CD4-positive, CD25-positive, alpha-beta regulatory T cell (primary cell): ENCODE measurements at regions not wholly inside any gene's neighbourhood (a gene's known extent, or its start where the extent isn't known, plus 50 kb on each side); places are given as distances from the start of the nearest gene placed in this dataset.

Source experiments
- ATAC-seq, 2 donors: fragments of 150-1000 bp; cut with Tn5 transposase; one replicate each; pipeline ENCODE4 v1.10.0; 2021; ENCODE audit warnings: low read depth in 2 of 2, moderate number of reproducible peaks in 2 of 2, moderate library complexity in 1 of 2
- DNase-seq, 3 donors: peaks; one replicate each; pipeline versions ENCODE4 v3.0.0 to v3.0.0-alpha.2; 2012 to 2022; ENCODE audit warnings: mixed read lengths in 1 of 3
- H3K27ac ChIP-seq: one replicate; pipeline ENCODE4 v1.7.0; 2013; ENCODE audit warnings: mild to moderate bottlenecking, low read length; ENCODE audit not compliant: insufficient read depth, poor library complexity, severe bottlenecking
- H3K27me3 ChIP-seq: one replicate; pipeline ENCODE4 v1.7.0; 2013; ENCODE audit warnings: low read length; ENCODE audit not compliant: control insufficient read depth, insufficient read depth
- H3K36me3 ChIP-seq: one replicate; pipeline ENCODE4 v1.7.0; 2013; ENCODE audit warnings: mild to moderate bottlenecking, low read length, moderate library complexity; ENCODE audit not compliant: control insufficient read depth, insufficient read depth
- H3K4me1 ChIP-seq: 2 replicates; pipeline ENCODE4 v1.7.0; 2013; ENCODE audit warnings: mild to moderate bottlenecking, low read length; ENCODE audit not compliant: insufficient read depth, control insufficient read depth, poor library complexity, severe bottlenecking
- H3K4me3 ChIP-seq: one replicate; pipeline ENCODE4 v1.7.0; 2013; ENCODE audit warnings: low read depth, mild to moderate bottlenecking, low read length, moderate library complexity
- H3K9me3 ChIP-seq, 2 experiments: 1 replicate in 1 of 2; 2 replicates in 1 of 2; pipeline ENCODE4 v1.7.0; 2013; ENCODE audit warnings: low read length in 2 of 2, mild to moderate bottlenecking in 1 of 2, moderate library complexity in 1 of 2; ENCODE audit not compliant: control insufficient read depth in 2 of 2
- H3K27ac Mint-ChIP-seq, 3 donors: one replicate each; pipeline ENCODE4 v1.8.0; 2020 to 2022; ENCODE audit warnings: mild to moderate bottlenecking in 3 of 3, mixed read lengths in 3 of 3, moderate library complexity in 2 of 3
- H3K27me3 Mint-ChIP-seq: one replicate; pipeline ENCODE4 v1.8.0; 2022; ENCODE audit warnings: mild to moderate bottlenecking, mixed read lengths
- H3K36me3 Mint-ChIP-seq: one replicate; pipeline ENCODE4 v1.8.0; 2020; ENCODE audit warnings: mixed read lengths
- H3K4me1 Mint-ChIP-seq, 4 donors: one replicate each; pipeline ENCODE4 v1.8.0; 2020 to 2022; ENCODE audit warnings: mixed read lengths in 4 of 4, mild to moderate bottlenecking in 1 of 4
- H3K4me3 Mint-ChIP-seq, 4 donors: one replicate each; pipeline ENCODE4 v1.8.0; 2020 to 2022; ENCODE audit warnings: mild to moderate bottlenecking in 4 of 4, mixed read lengths in 4 of 4, moderate library complexity in 3 of 4
- H3K9me3 Mint-ChIP-seq, 7 donors: one replicate each; pipeline ENCODE4 v1.8.0; 2020 to 2022; ENCODE audit warnings: mixed read lengths in 7 of 7, mild to moderate bottlenecking in 3 of 7, moderate library complexity in 2 of 7

DNA sequence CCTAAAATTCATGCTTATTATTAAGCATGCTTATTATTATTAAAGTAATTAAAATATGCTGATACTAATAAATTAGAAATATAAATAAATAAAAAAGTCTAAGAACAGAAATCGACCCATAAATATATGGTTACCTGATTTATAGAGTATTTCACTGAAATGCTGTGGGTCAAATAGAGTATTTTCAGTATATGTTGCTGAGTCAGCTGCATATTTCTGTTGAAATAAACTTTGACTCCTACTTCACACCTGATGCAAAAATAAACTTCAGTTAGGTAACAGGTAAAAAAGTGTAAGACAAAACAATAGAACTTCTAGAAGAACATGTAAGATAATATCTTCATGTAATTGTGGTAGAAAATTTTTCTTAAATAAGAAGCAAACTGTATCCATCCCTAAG lies 967.9 kb downstream of the TRHDE start:
- DNase-seq (no peak), ATAC-seq (no peak)
- Histone ChIP-seq H3K27me3 (no peaks in the 10 kb centered on the region), H3K4me3 (no peak overlapping the region), H3K36me3 (no peaks in the 10 kb centered on the region), H3K9me3 (peaks cover 0 to 2% of the 10 kb centered on the region in 2 experiments), H3K4me1 (no peaks in the 10 kb centered on the region), H3K27ac (no peak overlapping the region)
- H3K9me3 Mint-ChIP-seq = peaks cover 0 to 15% (median 7%) of the 10 kb centered on the region in 7 donors
- H3K27ac Mint-ChIP-seq = no peak overlapping the region
- no peaks in the 10 kb centered on the region for H3K27me3 Mint-ChIP-seq
- H3K4me3 Mint-ChIP-seq = no peak overlapping the region
- H3K4me1 Mint-ChIP-seq = no peaks in the 10 kb centered on the region
- H3K36me3 Mint-ChIP-seq = no peaks in the 10 kb centered on the region

DNA sequence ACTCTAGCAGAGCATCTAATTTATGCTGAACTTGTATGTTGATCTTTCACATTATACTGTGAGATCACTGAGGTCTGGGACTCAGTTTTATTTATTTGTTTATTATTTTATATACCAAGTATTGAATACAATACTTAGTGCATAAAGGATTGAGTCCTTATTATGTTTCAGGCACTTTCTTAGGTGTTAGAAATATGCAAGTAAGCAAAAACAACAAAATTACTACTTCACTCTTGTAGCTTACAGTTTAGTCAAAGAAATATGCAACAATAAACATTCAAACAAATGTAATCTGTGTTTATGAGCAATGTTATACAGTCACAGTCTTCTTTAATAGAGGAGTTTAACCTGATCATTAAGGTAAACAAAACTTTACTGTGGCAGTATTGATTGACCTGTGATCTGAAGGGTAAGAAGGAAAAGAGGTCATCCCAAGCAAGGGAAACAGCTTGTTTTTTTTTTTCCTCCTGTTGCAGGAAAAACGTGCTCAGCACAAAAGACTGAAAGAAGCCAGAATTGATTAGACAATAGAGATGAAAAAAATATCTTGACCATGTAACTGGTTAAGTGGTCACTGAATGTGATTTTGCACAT lies 990.7 kb downstream of the TRHDE start:
- no peaks in the 10 kb centered on the region for H3K27me3 Mint-ChIP-seq
- H3K4me1 Mint-ChIP-seq = no peaks in the 10 kb centered on the region
- H3K36me3 ChIP-seq = no peaks in the 10 kb centered on the region
- H3K9me3 ChIP-seq = peaks cover 4 to 21% of the 10 kb centered on the region in 2 experiments
- DNase-seq (no peak), ATAC-seq (no peak)
- H3K27ac Mint-ChIP-seq = no peak overlapping the region
- no peaks in the 10 kb centered on the region for H3K4me1 ChIP-seq
- H3K4me3 ChIP-seq = no peak overlapping the region
- H3K9me3 Mint-ChIP-seq = peaks cover 0 to 23% (median 5%) of the 10 kb centered on the region in 7 donors
- H3K27ac ChIP-seq = no peak overlapping the region
- no peaks in the 10 kb centered on the region for H3K36me3 Mint-ChIP-seq
- no peaks in the 10 kb centered on the region for H3K27me3 ChIP-seq
- H3K4me3 Mint-ChIP-seq = no peak overlapping the region

DNA sequence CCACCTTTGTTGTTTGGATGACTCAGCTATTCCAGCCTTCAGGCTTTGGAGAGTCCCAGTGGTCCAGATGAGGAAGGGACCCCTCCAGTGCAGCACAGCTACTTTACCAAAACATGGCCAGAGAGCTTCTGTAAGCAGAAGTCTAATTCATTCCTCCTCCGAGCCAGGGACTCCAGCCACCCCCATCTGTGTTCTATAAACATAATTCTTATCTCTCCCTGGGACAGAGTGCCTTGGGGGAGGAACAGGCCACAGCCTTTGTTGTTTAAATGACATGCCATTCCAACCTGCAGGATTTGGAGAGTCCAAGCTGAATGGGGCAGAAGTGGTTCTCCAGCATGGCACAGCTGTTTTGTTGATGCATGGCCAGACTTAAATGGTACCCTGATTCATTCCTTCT lies 994.0 kb downstream of the TRHDE start:
- Mint-ChIP-seq H3K4me3 (no peak overlapping the region), H3K36me3 (no peaks in the 10 kb centered on the region), H3K27me3 (no peaks in the 10 kb centered on the region), H3K27ac (no peak overlapping the region), H3K9me3 (peaks cover 0 to 25% (median 8%) of the 10 kb centered on the region in 7 donors), H3K4me1 (no peaks in the 10 kb centered on the region)
- H3K9me3 ChIP-seq = peaks cover 4 to 24% of the 10 kb centered on the region in 2 experiments
- no peak overlapping the region for H3K4me3 ChIP-seq
- H3K36me3 ChIP-seq = no peaks in the 10 kb centered on the region
- no peak overlapping the region for H3K27ac ChIP-seq
- no peaks in the 10 kb centered on the region for H3K27me3 ChIP-seq
- DNase-seq (no peak), ATAC-seq (no peak)
- H3K4me1 ChIP-seq = no peaks in the 10 kb centered on the region

DNA sequence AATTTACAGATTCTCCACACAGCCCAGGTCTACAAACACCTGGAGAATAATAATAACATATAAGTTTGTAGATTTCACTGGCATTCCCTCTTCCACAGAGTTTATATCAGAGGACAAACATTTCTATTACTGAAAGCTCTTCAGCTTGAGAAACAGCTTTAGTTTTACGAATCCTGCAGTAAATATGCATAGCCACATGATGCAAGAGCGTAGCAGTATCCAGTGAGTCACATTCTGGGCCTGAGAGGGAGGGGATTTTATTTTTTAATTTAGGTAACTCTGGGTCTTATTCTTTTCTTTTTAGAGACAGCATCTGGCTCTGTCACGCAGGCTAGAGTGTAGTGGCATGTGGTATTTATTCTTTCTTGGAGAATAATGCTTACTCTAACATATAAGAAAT lies 1002.8 kb downstream of the TRHDE start:
- no peaks in the 10 kb centered on the region for H3K36me3 Mint-ChIP-seq
- ATAC-seq = no peak

DNA sequence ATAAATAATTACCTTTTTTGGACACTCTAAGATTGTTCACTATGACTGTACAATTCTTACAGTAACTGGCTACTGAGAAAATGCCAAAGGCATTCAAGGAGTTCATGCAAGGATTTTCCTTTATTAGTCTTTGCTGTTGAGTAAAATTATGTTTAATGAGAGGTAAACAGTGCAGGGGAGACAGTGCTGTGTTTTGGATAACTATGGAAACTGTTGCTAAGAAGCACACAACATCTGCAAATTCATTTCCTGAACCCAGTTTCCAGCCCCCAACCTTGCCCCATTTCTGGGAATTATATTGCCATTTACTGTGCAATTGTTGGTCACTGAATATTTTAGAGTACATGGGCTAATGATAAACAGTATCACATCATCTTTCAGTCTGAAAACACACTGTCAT lies 1005.8 kb downstream of the TRHDE start:
- Histone ChIP-seq H3K9me3 (peaks cover 0 to 5% of the 10 kb centered on the region in 2 experiments), H3K27ac (no peak overlapping the region), H3K27me3 (no peaks in the 10 kb centered on the region), H3K36me3 (no peaks in the 10 kb centered on the region), H3K4me3 (no peak overlapping the region), H3K4me1 (no peaks in the 10 kb centered on the region)
- peaks cover 0 to 22% (median 7%) of the 10 kb centered on the region in 7 donors for H3K9me3 Mint-ChIP-seq
- H3K27me3 Mint-ChIP-seq = no peaks in the 10 kb centered on the region
- H3K36me3 Mint-ChIP-seq = no peaks in the 10 kb centered on the region
- H3K27ac Mint-ChIP-seq = no peak overlapping the region
- H3K4me1 Mint-ChIP-seq = no peaks in the 10 kb centered on the region
- no peak overlapping the region for H3K4me3 Mint-ChIP-seq
- no peak for ATAC-seq
- no peak for DNase-seq

More for the DNA sequence above, 1002.8 kb downstream of the TRHDE start:
- H3K4me3 Mint-ChIP-seq = no peak overlapping the region
- Histone ChIP-seq H3K27me3 (no peaks in the 10 kb centered on the region), H3K9me3 (peaks cover 0 to 5% of the 10 kb centered on the region in 2 experiments), H3K4me1 (no peaks in the 10 kb centered on the region), H3K4me3 (no peak overlapping the region), H3K27ac (no peak overlapping the region), H3K36me3 (no peaks in the 10 kb centered on the region)
- no peaks in the 10 kb centered on the region for H3K4me1 Mint-ChIP-seq
- DNase-seq = no peak
- H3K27ac Mint-ChIP-seq = no peak overlapping the region
- H3K27me3 Mint-ChIP-seq = no peaks in the 10 kb centered on the region
- H3K9me3 Mint-ChIP-seq = peaks cover 0 to 24% (median 12%) of the 10 kb centered on the region in 7 donors

DNA sequence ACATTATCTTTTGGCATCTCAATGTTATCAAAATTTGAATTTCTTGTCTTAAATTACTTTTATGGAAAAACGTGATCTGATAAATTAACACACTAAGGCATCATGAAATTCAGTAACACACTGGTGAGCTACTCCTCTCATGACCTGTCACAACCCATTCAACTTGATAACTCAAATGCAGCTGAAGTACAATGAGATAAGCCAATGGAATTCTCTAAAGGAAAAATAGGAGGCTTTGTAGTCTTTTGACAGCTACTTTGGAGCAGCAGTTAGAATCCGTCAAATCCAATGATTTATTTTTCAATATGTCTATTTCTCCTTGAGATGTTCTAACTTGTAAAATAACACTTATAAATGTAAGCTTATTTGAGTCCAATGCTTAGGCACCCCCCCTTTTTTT lies 1029.4 kb downstream of the TRHDE start:
- Mint-ChIP-seq H3K4me1 (no peaks in the 10 kb centered on the region), H3K36me3 (no peaks in the 10 kb centered on the region), H3K4me3 (no peak overlapping the region), H3K9me3 (peaks cover 0 to 13% (median 6%) of the 10 kb centered on the region in 7 donors), H3K27me3 (no peaks in the 10 kb centered on the region), H3K27ac (no peak overlapping the region)
- H3K27me3 ChIP-seq = no peaks in the 10 kb centered on the region
- H3K27ac ChIP-seq = no peak overlapping the region
- DNase-seq (no peak), ATAC-seq (no peak)
- no peaks in the 10 kb centered on the region for H3K4me1 ChIP-seq
- H3K4me3 ChIP-seq = no peak overlapping the region
- H3K9me3 ChIP-seq = peaks cover 0 to 4% of the 10 kb centered on the region in 2 experiments
- H3K36me3 ChIP-seq = no peaks in the 10 kb centered on the region

DNA sequence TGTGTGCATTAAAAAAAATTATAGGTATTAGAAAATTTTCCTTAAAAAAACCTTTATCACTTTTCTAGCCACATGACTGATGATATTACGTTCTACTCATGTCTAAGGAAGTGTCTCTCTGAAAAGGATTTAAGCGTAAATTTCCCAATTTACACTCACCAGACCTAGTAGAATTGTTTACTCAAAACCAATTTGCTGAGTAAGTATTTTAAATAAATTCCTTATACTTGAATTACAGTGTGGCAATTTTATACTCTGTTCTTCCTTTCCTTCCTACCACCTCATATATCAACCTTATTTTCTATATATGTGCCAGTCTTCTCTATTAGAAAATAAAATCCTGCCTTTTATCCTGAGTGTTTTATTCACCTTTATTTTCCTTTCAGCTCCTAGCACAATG lies 1035.1 kb downstream of the TRHDE start:
- no peaks in the 10 kb centered on the region for H3K36me3 Mint-ChIP-seq
- no peak for ATAC-seq
- no peak overlapping the region for H3K4me3 Mint-ChIP-seq

DNA sequence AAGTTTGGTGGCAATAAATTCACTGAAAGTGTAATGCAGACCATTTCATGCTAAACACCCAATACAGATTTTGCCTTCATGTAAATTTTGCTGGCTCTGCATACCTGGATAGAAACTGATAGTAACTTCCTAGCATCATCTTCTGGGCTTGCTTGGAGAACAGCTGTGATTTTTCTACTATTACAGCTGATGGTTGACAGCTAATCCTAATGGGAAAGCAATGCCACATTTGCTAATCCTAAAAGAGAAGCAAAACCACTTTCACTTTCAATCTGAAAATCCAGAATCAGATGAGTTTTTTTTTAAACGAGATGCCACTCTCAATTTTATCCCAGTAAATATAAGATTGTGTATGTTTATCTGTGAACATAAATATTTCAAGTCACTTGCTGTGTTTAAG lies 1035.9 kb downstream of the TRHDE start:
- ATAC-seq (no peak), DNase-seq (no peak)
- Histone ChIP-seq H3K4me3 (no peak overlapping the region), H3K27me3 (no peaks in the 10 kb centered on the region), H3K27ac (no peak overlapping the region), H3K36me3 (no peaks in the 10 kb centered on the region), H3K9me3 (peaks cover 0 to 3% of the 10 kb centered on the region in 2 experiments), H3K4me1 (no peaks in the 10 kb centered on the region)
- Mint-ChIP-seq H3K4me3 (no peak overlapping the region), H3K4me1 (no peaks in the 10 kb centered on the region), H3K27ac (no peak overlapping the region), H3K27me3 (no peaks in the 10 kb centered on the region), H3K9me3 (peaks cover 0 to 12% (median 5%) of the 10 kb centered on the region in 7 donors), H3K36me3 (no peaks in the 10 kb centered on the region)

More for the DNA sequence above, 1035.1 kb downstream of the TRHDE start:
- Histone ChIP-seq H3K9me3 (peaks cover 3 to 4% of the 10 kb centered on the region in 2 experiments), H3K27ac (no peak overlapping the region), H3K4me3 (no peak overlapping the region), H3K27me3 (no peaks in the 10 kb centered on the region), H3K36me3 (no peaks in the 10 kb centered on the region), H3K4me1 (no peaks in the 10 kb centered on the region)
- Mint-ChIP-seq H3K27me3 (no peaks in the 10 kb centered on the region), H3K4me1 (no peaks in the 10 kb centered on the region), H3K27ac (no peak overlapping the region), H3K9me3 (peaks cover 0 to 7% (median 2%) of the 10 kb centered on the region in 7 donors)
- DNase-seq = no peak
